RWPE2 (cell line): ENCODE measurements at regions not wholly inside any gene's neighbourhood (a gene's known extent, or its start where the extent isn't known, plus 50 kb on each side); places are given as distances from the start of the nearest gene placed in this dataset.
A peak's percentile ranks its signal among the peaks of the same experiment; 100 is the strongest.

ENCODE experiments used
- ATAC-seq: fragments of 200-7000 bp; cut with Tn5 transposase; 3 replicates; pipeline ENCODE4 v1.9.1; 2021; ENCODE audit warnings: low read depth
- DNase-seq: peaks from one replicate; pipeline ENCODE4 v3.0.0-alpha.2; 2020; ENCODE audit warnings: low spot score
- H3K27ac ChIP-seq: fragments of 450-650 bp; 2 replicates; pipeline ENCODE4 v1.5.1; 2017; ENCODE audit warnings: mild to moderate bottlenecking; ENCODE audit not compliant: poor library complexity, severe bottlenecking
- H3K27me3 ChIP-seq: fragments of 250-450 bp; sonication (Bioruptor Pico); 2 replicates; pipeline ENCODE4 v1.5.1; 2021; ENCODE audit warnings: mild to moderate bottlenecking, moderate library complexity; ENCODE audit not compliant: insufficient read depth, poor library complexity, severe bottlenecking
- H3K36me3 ChIP-seq: fragments of 250-450 bp; sonication (Bioruptor Pico); 2 replicates; pipeline ENCODE4 v1.5.1; 2020; ENCODE audit warnings: low read depth, mild to moderate bottlenecking, moderate library complexity
- H3K4me1 ChIP-seq: fragments of 250-450 bp; sonication (Bioruptor Pico); 2 replicates; pipeline ENCODE4 v1.5.1; 2021; ENCODE audit warnings: mild to moderate bottlenecking, moderate library complexity; ENCODE audit not compliant: insufficient read depth, poor library complexity, severe bottlenecking
- H3K4me3 ChIP-seq: fragments of 250-450 bp; sonication (Bioruptor Pico); 2 replicates; pipeline ENCODE4 v1.5.1; 2021; ENCODE audit warnings: mild to moderate bottlenecking, moderate library complexity; ENCODE audit not compliant: severe bottlenecking
- H3K9me3 ChIP-seq: fragments of 250-450 bp; sonication (Bioruptor Pico); 2 replicates; pipeline ENCODE4 v1.5.1; 2021; ENCODE audit warnings: mild to moderate bottlenecking, moderate library complexity; ENCODE audit not compliant: severe bottlenecking
- TF ChIP-seq, protein P1 (sequence below): fragments of 450-650 bp; IDR thresholded peaks from one replicate; pipeline ENCODE4 v1.5.1; 2017; ENCODE audit warnings: mild to moderate bottlenecking, moderate library complexity; ENCODE audit not compliant: poor library complexity, severe bottlenecking

DNA sequence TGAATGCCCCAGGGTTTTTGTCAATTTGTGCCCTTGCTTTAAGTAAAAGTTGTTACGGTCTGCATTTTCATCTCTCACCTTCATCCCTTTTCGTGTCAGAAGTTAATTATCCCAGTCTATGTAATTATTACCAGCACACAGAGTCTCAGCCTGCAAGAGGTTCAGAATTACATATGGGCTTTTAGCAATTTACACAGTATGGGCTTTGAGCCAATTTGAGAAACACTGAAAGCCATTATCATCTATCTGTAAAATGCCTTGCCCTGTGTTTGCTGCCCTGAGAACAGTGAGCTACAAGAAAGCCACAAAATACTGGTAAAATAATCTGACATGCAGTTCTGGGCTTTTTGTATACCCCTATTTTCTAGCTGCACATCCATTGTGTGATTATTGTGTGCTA is 125.6 kb upstream of the STEAP4 start:
- Histone ChIP-seq H3K27me3 (no peaks in the 10 kb centered on the region), H3K36me3 (no peaks in the 10 kb centered on the region), H3K9me3 (no peaks in the 10 kb centered on the region), H3K4me1 (no peaks in the 10 kb centered on the region), H3K4me3 (no peak overlapping the region), H3K27ac (no peak overlapping the region)
- ATAC-seq (no peak), DNase-seq (no peak)
- TF ChIP-seq, protein P1, sequence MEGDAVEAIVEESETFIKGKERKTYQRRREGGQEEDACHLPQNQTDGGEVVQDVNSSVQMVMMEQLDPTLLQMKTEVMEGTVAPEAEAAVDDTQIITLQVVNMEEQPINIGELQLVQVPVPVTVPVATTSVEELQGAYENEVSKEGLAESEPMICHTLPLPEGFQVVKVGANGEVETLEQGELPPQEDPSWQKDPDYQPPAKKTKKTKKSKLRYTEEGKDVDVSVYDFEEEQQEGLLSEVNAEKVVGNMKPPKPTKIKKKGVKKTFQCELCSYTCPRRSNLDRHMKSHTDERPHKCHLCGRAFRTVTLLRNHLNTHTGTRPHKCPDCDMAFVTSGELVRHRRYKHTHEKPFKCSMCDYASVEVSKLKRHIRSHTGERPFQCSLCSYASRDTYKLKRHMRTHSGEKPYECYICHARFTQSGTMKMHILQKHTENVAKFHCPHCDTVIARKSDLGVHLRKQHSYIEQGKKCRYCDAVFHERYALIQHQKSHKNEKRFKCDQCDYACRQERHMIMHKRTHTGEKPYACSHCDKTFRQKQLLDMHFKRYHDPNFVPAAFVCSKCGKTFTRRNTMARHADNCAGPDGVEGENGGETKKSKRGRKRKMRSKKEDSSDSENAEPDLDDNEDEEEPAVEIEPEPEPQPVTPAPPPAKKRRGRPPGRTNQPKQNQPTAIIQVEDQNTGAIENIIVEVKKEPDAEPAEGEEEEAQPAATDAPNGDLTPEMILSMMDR: no peak

DNA sequence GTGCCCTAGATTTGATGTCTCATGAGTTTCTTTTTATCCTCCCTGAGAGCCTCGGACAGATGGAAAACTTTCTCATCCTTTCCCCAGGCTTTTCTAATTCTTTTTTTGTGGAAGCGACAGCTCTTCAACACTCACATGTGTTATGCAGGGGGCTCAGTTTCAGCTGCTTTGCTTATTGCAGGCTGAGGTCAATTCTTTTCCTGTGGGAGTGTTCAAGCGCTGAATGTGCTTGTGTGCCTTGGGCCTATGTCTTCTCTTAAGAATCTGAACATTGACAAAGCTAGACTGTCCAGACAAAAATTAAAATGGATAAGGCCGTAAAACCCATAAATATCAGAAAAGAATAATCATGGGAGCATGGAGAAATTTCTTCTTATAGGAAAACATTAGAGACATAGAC is 125.2 kb upstream of the STEAP4 start:
- no peak for DNase-seq
- H3K4me1 ChIP-seq: no peaks in the 10 kb centered on the region
- no peak overlapping the region for H3K27ac ChIP-seq
- H3K9me3 ChIP-seq: no peaks in the 10 kb centered on the region
- H3K36me3 ChIP-seq: no peaks in the 10 kb centered on the region
- ATAC-seq: no peak
- H3K27me3 ChIP-seq: no peaks in the 10 kb centered on the region
- H3K4me3 ChIP-seq: no peak overlapping the region
- TF ChIP-seq, protein P1: no peak

GRCh38 chr7:88429382-88429781 is 122.7 kb upstream of the STEAP4 start:
- 0 out of 3 replicates have a peak, but pooled peaks have one; percentile 17 for ATAC-seq
- Histone ChIP-seq H3K27me3 (no peaks in the 10 kb centered on the region), H3K4me1 (no peaks in the 10 kb centered on the region), H3K36me3 (no peaks in the 10 kb centered on the region), H3K4me3 (no peak overlapping the region), H3K9me3 (no peaks in the 10 kb centered on the region), H3K27ac (no peak overlapping the region)
- TF ChIP-seq, protein P1: no peak
- no peak for DNase-seq

DNA sequence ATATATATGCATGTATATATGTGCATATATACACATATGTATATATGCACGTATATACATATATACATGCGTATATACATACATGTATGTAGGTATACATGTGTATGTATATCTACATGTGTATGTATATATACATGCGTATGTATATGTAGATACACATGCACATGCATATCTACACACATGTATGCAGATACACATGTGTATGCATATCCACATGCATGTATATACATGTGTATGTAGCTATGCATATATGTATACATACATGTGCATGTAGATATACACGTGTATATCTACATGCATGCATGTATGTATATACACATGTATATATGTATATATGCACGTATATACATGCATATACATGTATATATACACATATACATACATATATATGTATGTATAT is 95.8 kb upstream of the STEAP4 start:
- H3K27me3 ChIP-seq: no peaks in the 10 kb centered on the region
- H3K4me3 ChIP-seq: no peak overlapping the region
- ATAC-seq: no peak
- no peaks in the 10 kb centered on the region for H3K36me3 ChIP-seq
- DNase-seq: no peak
- H3K9me3 ChIP-seq: no peaks in the 10 kb centered on the region
- no peaks in the 10 kb centered on the region for H3K4me1 ChIP-seq
- H3K27ac ChIP-seq: no peak overlapping the region
- TF ChIP-seq, protein P1: no peak

DNA sequence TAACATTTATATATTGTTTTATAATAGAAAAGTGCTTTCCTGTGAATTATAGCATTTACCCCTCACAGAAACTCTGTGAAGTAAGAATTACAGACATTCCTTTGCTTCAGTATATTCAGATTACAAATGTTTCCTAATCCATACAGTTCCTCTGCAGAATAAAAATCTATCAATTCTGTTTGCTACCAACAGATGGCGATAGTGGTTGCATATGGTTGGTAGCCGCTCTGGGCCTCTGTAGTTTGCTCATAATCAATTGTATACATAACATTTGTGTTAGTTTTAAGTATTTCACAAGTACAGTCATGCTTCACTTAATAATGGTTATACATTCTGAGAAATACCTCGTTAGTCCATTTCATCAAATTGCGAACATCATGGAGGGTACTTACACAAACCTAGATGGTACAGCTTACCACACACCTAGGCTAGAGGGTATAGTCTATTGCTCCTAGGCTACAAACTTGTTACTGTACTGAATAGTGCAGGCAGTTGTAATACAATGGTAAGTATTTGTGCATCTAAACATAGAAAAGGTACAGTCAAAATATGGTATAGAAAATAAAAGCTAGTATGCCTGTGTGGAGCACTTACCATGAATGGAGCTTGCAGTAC is 94.4 kb upstream of the STEAP4 start:
- Histone ChIP-seq H3K9me3 (no peaks in the 10 kb centered on the region), H3K4me1 (no peaks in the 10 kb centered on the region), H3K27me3 (no peaks in the 10 kb centered on the region), H3K4me3 (no peak overlapping the region), H3K27ac (no peak overlapping the region), H3K36me3 (no peaks in the 10 kb centered on the region)
- ATAC-seq: peak; percentile 38; the same call in 1 of the 3 replicates
- TF ChIP-seq, protein P1: peak; percentile 72
- no peak for DNase-seq
